NAMALWA (cell line): ENCODE measurements at regions not wholly inside any gene's neighbourhood (a gene's known extent, or its start where the extent isn't known, plus 50 kb on each side); places are given as distances from the start of the nearest gene placed in this dataset.

ENCODE experiments used
- DNase-seq: peaks from one replicate; pipeline ENCODE4 v3.0.0-alpha.2; 2015; ENCODE audit warnings: low spot score

GRCh38 chr21:35933466-35933865 lies 126.9 kb downstream of the SETD4 start:
- DNase-seq = peak; percentile 28

- peak; percentile 85 for DNase-seq
Observed at GRCh38 chr21:35932232-35932911, 128.0 kb downstream of the SETD4 start.

- no peak for DNase-seq
Observed at GRCh38 chr21:35929901-35930300, 130.4 kb downstream of the SETD4 start.

GRCh38 chr21:35927262-35927661 lies 133.1 kb downstream of the SETD4 start:
- DNase-seq = no peak

GRCh38 chr21:35926003-35926740 lies 134.2 kb downstream of the SETD4 start:
- no peak for DNase-seq

GRCh38 chr21:35925497-35925896 lies 134.8 kb downstream of the SETD4 start:
- DNase-seq = no peak

- DNase-seq = no peak
Observed at GRCh38 chr21:35924714-35925301, 135.5 kb downstream of the SETD4 start.

- DNase-seq = no peak
Observed at GRCh38 chr21:35923971-35924370, 136.4 kb downstream of the SETD4 start.

- DNase-seq = no peak
Observed at GRCh38 chr21:35922618-35923017, 137.7 kb downstream of the SETD4 start.

GRCh38 chr21:35921471-35921870 lies 138.9 kb downstream of the SETD4 start:
- DNase-seq = no peak

GRCh38 chr21:35920436-35920835 lies 139.9 kb downstream of the SETD4 start:
- no peak for DNase-seq

GRCh38 chr21:35915030-35915429 lies 145.3 kb downstream of the SETD4 start:
- no peak for DNase-seq

GRCh38 chr21:35911412-35912191 lies 148.7 kb downstream of the SETD4 start:
- no peak for DNase-seq

- DNase-seq = no peak
Observed at GRCh38 chr21:35909456-35910223, 150.7 kb downstream of the SETD4 start.

- no peak for DNase-seq
Observed at GRCh38 chr21:35908311-35909078, 151.8 kb downstream of the SETD4 start.

- DNase-seq = no peak
Observed at GRCh38 chr21:35906586-35906985, 153.7 kb downstream of the SETD4 start.

GRCh38 chr21:35905963-35906345 lies 154.4 kb downstream of the SETD4 start:
- no peak for DNase-seq

GRCh38 chr21:35905096-35905962 lies 155.0 kb downstream of the SETD4 start:
- DNase-seq = no peak

- no peak for DNase-seq
Observed at GRCh38 chr21:35900539-35900938, 159.8 kb downstream of the SETD4 start.

- DNase-seq = no peak
Observed at GRCh38 chr21:35896060-35896459, 164.3 kb downstream of the SETD4 start.
